Dedifferentiated amniotic fluid mesenchymal stem cell (primary cell): ENCODE measurements at regions not wholly inside any gene's neighbourhood (a gene's known extent, or its start where the extent isn't known, plus 50 kb on each side); places are given as distances from the start of the nearest gene placed in this dataset.
A peak's percentile ranks its signal among the peaks of the same experiment; 100 is the strongest.
"Not testable (repeated sequence)": the region's sequence is repeated elsewhere in the genome, so short reads cannot be mapped to it uniquely, and the experiment has no call there.

ENCODE experiments used
- DNase-seq: peaks from one replicate; pipeline ENCODE4 v3.0.0-alpha.2; 2016; ENCODE audit errors: extremely low spot score

DNA sequence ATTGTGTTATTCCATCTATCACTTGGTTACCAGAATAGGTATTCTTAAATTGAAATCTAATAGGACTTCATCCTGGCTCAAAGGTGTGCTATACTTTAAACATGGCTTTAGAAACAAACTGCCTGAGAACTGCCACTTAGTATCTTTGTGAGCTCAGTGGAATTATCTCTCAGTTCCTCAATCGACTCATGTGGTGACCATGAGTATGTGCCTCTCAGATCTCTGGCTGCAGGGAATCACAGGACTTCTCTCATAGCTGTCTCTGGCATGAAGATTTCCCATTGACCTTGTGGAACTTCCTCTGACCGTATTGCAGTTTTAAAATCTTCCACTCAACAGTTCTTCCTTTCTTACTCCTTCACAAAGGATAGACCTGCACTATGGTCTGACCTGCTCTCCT, 681.9 kb upstream of the BOD1L1 start:
- no peak for DNase-seq

DNA sequence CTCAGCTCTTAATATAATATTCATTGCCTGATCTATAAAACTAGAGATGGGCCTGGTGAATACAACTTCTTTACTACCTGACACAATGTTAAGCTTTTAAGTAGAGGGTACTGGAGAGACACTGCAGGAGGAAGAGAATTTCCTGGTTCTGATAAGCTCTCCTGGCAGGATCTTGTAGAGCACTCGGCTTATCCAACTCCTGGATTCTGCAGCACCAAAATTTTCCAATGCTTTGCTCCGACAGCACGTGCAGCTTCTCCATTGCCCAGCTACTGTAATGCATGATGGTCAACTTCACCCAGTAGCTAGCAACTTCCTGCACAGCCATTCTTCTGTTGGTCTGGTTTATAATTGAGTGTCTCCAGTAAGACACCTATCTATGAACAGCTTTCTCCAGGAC, 686.2 kb upstream of the BOD1L1 start:
- DNase-seq = no peak

DNA sequence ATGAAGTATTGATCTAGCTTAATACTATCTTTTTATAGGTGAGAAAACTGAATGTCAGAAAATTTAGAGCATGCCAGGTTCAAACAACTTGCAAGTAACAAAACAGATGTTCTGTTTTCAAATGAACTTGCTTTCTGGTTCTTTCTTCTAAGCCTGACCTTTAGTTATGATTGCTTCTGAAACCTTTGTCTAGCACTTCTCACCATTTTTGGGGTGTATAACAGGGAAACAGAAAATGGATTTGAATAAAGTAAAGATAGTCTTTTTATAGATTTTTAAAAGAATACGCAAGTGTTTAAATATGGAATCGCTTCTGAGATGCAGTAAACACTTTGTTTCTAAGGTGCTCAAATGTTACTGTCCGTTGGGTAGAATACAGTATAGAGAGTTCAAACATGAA, 687.2 kb upstream of the CPEB2 start:
- DNase-seq = no peak

DNA sequence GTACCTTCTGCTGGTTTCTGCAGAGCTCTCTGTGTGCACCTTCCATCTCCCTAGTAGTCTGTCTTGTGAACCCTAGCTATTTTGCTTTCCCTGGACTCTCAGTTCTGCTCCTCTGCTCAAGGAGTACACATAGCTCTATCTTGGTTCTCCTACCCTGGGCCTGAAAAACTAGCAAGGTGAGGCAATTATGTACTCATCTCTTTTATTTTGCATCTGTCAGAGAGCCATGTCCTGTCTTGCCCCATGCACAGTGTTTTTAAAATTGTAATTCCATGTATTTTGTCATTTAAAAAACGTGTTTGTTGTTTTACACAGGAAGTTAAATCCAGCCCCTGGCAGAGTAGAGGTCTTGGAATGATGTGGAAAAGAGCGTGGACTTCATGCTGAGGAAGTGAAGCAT, 684.9 kb upstream of the CPEB2 start:
- DNase-seq = no peak

DNA sequence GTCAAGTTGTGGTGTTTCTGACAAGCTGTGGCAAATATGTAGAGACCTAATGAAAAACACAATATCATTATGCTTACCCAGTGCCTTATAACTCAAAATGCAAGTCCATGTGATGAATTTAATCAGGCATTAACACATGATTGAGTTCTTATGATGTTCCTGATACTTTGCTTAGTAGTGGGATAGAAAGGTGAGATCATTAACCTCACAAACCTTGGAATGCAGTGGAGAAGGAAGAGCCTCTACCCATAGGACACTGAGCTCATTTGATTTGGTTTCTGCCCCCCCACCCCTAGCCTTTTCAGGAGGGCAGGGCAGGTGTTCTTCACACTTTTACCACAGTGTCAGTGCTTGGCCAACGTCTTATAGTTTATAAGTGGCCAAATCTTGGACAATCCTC, 683.6 kb upstream of the CPEB2 start:
- no peak for DNase-seq

DNA sequence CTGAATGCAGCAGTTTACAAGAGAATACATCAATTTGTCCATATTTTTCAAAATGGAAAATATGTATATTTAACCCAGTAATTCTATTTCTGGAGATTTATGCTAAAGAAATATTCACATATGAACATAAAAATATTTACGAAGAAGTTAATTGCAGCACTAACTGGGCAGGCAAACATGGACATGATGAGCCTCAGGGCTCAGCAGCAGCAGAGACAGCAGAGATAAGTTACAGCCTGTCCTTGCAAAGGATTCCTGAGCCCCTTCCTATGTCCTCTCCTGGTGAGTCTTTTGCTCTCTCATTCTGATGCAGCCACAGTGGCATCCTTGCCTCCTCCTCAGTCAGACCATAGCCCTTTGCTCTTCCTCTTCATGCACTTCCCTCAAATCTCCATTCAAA, 680.6 kb upstream of the CPEB2 start:
- DNase-seq = no peak

DNA sequence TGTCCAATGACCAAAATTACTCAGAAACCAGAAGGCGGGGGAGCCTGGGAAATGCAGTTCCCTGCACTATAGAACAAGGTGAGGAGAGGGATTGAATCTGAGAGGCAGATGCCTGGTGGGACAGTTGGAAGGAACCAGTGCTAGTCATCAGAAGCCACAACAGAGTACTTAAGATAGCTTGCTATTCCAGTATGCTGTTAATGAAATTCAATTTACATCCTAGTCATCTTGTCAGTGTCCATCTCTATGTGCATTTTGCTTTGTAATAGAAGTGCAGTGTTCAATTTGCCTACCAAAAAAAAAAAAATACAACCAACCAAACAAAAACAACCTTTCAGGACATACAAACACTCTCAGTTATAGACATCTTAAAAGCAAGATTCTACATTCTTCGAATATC, 679.1 kb upstream of the CPEB2 start:
- DNase-seq = no peak

DNA sequence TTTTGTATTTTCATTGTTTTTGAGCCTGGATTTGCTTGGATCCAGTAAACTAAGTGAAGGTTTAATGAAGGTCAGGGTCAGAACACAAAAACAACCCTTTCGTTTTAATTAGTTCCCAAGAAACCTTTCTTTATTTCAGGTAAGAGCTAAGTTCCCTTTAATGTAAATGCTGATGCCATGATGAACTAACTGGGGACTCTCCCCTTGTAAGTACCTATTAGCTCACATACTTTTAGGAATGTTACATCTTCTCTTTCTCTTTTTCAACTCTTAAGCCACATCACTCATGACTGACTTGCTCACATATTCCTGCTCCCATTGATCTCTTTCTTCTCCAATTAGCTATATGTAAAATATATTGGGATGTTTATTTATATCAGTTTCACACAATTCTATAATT, 673.1 kb upstream of the CPEB2 start:
- no peak for DNase-seq

DNA sequence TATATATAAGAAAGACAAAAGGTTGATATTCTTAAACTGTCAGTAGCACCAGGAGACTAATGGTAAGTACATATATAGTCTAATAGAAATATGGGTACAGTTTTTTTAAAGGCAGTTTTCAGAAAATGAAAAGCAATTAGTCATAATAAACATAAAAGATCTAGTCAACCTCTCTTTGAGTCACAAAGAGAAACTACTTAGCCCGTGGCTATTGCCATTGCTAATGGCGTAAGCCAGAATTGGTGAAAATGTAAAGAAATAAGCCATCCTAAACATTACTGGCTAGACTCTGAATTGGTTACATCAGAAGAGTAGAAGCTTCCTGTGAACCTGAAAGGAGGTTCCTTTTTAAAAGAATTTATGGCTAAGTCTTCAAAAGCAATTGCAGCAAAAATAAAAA, 668.7 kb upstream of the CPEB2 start:
- no peak for DNase-seq

DNA sequence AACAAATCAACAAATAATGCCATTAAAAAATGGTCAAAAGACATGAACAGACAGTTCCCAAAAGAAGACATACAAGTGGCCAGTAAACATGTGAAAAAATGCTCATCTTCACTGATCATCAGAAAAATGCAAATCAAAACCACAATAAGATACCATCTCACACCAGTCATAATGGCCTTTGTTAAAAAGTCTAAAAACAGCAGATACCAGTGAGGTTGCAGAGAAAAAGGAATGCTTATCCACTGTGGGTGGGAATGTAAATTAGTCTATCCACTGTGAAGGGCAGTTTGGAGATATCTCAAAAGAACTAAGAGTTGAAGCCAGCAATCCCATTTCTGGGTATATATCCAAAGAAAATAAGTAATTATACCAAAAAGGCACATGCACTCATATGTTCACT, 668.1 kb upstream of the CPEB2 start:
- no peak for DNase-seq

DNA sequence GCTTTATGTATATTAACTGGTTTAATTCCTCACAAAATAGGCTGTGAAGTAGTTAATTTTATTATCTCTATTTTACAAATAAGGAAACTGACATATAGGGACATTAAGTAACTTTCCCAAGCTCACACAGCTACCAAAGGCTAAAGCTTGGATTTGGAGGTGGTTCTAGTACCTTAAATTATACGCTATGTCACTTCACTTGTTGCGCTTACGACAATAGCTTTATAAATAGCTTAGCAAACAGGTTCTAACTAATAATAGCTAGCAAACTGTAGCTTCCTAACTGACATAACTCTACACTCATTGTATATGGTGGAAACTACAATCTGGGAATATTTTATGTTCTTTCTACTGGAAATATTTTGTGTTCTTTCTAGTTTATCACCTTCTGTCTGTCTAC, 666.4 kb upstream of the CPEB2 start:
- no peak for DNase-seq

DNA sequence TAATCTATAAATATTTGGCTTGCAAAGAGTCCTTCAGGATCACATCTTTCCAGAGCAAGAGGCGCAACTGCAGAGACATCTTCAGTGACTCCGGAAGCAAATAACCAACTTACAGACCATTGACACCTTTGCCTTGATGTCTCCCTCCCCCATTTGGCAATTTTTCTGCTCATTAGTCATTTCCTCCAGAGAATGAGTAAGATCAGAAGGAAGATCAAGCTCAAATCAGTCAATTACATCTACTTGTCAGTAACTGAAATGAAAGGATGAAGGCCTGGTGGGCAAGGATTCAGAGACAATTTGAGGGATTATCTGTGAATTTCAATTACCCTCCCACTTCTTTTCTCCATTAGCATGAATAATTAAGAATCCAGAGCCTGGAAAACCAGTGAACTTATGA, 665.6 kb upstream of the CPEB2 start:
- DNase-seq = no peak

DNA sequence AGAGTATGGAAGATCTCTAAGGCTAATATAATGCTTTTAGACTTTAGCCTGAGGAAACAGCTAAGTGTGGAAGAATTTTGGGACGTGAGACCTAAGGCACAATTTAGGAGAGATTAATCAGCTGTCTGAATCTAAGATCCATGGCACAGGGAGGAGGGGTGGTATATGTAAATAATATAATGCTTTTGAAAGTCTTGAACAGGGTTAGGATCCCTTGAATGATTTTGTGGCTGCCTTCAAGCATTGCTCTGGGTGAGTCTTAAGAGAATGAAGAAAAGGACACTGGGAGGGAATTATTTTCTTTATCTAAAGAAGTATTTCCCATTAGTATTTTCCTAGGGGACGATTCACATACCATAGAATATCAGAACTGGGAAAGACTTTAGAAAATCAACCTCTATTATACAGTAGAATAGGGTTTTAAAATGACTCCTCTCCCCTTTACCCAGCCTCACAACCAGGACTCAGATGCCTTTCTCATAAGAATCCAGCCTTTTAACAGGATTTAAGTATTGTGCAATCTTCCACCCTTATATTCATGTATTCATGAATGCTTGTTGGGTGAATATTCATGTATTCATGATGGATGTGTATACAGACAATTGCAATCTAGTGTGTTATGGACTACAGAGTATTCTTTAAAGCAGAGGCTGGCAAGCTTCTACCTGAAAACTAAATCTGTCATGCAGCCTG, 664.2 kb upstream of the CPEB2 start:
- DNase-seq = no peak

DNA sequence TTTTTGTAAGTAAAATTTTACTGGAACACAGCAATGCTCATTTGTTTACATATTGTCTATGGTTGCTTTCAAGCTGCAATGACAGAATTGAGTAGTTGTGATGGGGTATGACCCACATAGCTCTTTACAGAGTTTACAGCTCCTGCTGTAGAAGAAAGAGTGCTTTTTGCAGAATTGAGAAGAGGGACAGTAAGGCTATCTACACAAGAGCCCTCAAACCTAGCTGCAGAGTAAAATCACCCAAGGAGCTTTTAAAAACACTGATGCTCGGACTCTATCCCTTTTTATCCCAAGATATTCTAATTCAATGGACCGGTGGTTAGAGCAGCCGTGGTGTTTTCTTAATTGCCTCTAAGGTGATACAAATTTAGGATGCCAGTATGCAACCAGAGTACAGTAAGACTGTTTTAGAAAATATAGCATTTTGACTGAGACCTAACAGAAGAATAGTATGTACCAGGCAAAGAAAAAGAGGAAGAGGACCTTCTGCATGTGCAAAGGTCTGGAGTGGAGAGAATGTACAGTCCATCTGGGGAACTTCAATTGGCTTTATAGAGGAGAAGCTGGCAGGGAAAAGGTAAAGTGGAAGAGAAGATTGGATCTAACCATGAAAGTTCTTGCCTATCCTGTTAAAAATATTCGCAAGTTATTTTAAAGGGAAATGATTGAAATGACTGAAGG, 663.6 kb upstream of the CPEB2 start:
- no peak for DNase-seq

DNA sequence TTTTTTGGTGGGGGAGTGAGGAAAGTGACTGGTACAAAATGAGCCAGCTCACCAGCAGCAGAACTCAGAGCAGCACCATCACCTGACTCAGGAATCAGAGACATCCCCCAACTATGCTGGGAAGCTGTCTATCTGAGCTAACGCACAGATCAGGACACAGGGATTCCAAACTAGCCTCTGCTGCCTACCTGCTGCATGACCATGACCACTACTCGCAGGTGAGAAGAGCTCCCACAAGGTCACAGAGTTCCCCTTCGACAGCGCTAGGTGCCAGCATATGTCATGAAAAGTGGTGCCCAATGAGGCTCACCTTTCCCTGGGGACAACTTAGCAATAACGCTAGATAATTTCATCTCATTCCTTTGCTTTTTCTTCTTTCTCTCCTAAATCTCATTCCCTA, 662.6 kb upstream of the CPEB2 start:
- DNase-seq = no peak

DNA sequence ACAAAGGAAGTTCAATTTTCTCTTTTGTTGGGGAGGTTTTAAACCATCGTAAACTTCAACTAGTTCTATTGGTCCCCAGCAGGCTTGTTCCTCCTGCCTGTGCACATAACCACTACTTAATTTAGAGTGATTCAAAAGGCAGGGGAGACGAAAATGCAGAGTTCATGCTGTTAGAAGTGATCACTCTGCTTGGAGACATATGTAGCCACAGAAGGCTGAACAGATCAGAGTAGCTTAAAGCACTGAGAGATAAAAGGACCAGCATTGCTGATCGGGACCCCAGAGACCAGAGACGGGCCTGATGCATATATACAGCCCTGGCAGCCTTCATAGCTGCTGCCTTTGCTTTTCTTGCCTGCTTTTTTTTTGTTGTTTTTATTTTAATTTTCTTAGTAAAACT, 662.0 kb upstream of the CPEB2 start:
- no peak for DNase-seq

DNA sequence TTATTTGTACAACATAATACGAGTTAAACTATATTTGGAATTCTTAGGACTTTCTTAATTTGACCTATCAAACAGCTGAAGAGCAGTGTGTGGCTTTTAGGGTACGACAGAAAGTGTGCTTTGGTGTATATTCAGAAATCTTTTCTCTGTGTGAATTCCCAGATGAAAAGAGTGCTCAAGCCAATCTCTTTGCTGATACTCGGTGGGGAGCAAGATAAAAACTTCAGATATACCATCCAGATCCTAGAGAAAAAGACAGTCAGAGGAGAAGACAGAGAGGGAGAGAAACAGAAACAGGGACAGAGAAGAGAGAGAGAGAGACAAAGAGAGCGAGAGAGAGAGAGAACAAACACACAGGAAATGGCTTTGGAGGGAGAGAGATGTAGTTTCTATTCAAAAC, 658.3 kb upstream of the CPEB2 start:
- DNase-seq = no peak

DNA sequence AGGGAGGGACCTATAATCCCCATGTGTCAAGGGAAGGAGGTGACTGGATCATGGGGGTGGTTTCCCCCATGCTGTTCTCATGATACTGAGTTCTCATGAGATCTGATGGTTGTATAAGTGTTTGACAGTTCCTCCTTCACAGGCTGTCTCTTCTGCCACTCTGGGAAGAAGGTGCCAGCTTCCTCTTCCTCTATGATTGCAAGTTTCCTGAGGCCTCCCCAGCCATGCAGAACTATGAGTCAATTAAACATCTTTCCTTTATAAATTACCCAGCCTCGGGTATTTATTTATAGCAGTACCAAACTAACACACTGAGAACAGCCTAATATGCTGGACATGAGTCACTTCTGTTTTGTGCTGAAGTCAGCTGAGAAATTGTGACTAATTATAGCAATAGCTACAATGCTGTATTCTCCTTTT, 656.9 kb upstream of the CPEB2 start:
- peak; percentile 29 for DNase-seq

DNA sequence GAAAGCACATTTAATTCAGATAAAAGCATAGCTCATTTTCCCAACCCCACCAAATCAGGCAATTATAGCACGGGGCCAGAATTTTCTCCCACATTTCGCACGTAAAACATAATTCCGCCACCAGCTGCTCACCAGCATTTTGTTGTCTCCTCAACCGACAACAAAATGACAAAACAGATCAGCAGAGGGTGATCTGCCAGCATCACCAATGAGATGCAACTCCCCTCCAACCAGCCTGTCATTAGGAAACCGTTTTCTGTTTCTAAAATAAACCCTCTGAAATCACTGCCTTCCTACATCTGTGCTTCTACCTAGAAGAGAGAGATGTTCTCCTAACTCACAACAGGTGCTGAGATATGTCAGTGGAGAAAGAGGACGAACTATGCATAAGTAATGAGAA, 654.8 kb upstream of the CPEB2 start:
- no peak for DNase-seq

DNA sequence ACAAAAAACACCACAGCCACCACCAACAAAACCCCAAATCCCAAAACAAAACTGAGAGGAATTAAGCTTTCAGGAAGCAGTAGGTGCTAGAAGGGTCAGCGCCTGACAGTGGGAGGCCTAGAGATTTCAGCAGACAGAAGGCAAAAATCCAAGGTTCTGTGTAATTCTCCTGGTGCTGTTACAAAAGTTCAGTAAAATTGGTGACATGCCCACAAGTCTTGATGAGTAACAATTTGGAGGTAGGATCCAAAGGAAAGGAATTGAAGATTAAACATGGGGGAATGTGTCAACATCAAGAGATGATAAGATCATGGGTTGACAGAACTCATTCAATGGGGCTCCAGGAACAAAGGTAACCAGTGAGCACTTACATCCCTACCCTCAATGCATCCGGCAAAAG, 653.8 kb upstream of the CPEB2 start:
- no peak for DNase-seq

DNA sequence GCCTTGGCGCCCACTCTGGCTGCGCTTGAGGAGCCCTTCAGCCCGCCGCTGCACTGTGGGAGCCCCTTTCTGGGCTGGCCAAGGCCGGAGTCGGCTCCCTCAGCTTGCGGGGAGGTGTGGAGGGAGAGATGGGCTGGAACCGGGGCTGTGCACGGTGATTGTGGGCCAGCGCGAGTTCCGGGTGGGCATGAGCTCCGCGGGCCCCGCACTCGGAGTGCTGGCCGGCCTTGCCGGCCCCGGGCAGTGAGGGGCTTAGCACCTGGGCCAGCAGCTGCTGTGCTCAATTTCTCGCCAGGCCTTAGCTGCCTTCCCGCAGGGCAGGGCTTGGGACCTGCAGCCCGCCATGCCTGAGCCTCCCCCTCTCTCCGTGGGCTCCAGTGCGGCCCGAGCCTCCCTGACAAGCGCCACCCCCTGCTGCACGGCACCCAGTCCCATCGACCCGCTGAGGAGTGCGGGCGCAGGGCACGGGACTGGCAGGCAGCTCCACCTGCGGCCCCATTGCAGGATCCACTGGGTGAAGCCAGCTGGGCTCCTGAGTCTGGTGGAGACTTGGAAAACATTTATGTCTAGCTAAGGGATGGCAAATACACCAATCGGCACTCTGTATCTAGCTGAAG, 643.6 kb upstream of the CPEB2 start:
- not testable (repeated sequence) for DNase-seq

DNA sequence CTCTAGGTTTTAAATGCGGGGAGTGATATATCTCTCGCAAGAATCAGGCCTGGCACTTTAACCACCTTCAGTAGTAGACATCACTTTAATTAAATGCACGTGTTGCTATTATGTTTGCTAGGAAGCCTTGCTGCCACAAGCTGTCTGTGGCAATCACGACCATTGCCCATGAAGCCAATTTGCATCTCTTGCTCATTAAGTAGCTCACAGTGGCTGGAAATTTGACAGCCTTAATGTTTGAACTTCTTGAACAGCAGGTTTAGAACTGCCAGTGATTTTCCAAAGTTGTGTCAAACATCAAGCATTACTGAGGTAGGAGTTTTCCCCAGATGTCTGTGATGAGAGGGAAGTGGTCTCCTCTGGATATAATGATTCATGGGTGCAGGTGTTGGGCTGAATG, 642.3 kb upstream of the CPEB2 start:
- no peak for DNase-seq

DNA sequence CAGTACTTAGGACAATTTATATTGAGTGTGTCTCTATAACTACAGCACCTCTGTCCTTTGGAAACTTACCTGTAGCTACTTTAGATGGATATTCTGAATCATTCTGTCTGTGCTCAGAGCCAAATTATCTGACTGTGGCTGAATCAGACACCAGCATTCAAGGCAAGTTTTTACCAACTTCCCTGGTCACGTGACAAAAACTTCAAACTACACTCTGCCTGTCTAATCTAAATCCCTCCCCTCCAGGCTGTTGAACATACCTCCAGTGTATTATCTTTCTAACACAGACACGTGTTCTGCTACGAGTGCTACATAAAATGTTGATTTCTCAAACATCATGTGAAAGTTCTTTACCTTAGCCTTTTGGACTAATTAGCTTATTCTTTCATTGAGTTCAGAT, 641.2 kb upstream of the CPEB2 start:
- no peak for DNase-seq

DNA sequence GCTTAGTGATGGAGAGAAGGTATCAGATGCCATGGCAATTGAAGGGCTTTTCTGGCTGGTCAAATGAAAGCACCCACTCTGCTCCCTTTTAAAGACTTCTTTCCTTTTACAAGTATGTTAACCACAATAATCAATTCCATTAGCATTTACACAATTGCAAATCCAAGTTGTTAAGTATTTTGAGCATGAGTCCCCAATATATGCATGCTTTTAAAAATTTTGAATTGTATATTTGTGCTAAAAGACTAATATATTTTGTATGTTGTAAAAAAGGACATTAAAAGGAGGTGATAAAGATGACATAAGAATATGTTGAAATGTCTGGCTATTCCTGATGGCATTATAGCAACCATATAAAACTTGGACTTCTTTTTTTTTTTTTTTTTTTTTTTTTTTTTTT, 639.9 kb upstream of the CPEB2 start:
- DNase-seq = no peak
